ENCODE measurements at regions not wholly inside any gene's neighbourhood (a gene's known extent, or its start where the extent isn't known, plus 50 kb on each side); places are given as distances from the start of the nearest gene placed in this dataset.

- no peak overlapping the region for H3K4me3 ChIP-seq (replicated peaks; ENCODE audit: low read depth, low read length)
- DNase-seq (ENCODE audit: extremely low read depth, insufficient read length): no peak
- H3K27me3 ChIP-seq (replicated peaks; ENCODE audit: control insufficient read depth, insufficient read depth, low read length): no peaks in the 10 kb centered on the region
- no peaks in the 10 kb centered on the region for H3K36me3 ChIP-seq (ENCODE audit: control insufficient read depth, insufficient read depth, low read length)
- TF ChIP-seq, protein P1, sequence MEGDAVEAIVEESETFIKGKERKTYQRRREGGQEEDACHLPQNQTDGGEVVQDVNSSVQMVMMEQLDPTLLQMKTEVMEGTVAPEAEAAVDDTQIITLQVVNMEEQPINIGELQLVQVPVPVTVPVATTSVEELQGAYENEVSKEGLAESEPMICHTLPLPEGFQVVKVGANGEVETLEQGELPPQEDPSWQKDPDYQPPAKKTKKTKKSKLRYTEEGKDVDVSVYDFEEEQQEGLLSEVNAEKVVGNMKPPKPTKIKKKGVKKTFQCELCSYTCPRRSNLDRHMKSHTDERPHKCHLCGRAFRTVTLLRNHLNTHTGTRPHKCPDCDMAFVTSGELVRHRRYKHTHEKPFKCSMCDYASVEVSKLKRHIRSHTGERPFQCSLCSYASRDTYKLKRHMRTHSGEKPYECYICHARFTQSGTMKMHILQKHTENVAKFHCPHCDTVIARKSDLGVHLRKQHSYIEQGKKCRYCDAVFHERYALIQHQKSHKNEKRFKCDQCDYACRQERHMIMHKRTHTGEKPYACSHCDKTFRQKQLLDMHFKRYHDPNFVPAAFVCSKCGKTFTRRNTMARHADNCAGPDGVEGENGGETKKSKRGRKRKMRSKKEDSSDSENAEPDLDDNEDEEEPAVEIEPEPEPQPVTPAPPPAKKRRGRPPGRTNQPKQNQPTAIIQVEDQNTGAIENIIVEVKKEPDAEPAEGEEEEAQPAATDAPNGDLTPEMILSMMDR (IDR thresholded peaks at IDR 0.05; ENCODE audit: insufficient read depth, low read length, poor library complexity, severe bottlenecking): no peak
Observed at GRCh38 chr20:55597526-55597925, 407.8 kb downstream of the CBLN4 start.

- Histone ChIP-seq H3K27me3 (replicated peaks; ENCODE audit: control insufficient read depth, insufficient read depth, low read length) (no peaks in the 10 kb centered on the region), H3K4me3 (replicated peaks; ENCODE audit: low read depth, low read length) (no peak overlapping the region), H3K36me3 (ENCODE audit: control insufficient read depth, insufficient read depth, low read length) (no peaks in the 10 kb centered on the region)
- no peak for DNase-seq (ENCODE audit: extremely low read depth, insufficient read length)
- TF ChIP-seq, protein P1 (IDR thresholded peaks at IDR 0.05; ENCODE audit: insufficient read depth, low read length, poor library complexity, severe bottlenecking): no peak
Observed at GRCh38 chr20:55596431-55596830, 408.9 kb downstream of the CBLN4 start.

DNA sequence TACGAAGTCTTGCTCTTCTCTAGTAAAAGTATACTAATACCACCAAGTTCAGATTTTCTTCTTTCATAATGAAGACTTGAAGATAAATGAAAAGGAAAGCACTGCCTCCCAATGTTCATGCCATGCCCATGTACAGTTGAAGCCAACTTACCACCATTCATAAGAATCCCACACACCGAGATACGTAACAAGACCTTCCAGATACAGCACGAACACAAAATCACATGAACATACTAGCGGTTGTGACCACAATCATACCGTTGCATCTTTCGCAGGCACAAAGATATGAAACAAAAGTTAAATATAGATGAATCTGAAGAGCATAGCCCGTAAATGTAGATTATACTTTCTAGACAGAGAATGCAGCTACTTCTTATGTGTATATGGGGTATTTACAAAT lies 412.5 kb downstream of the CBLN4 start:
- Histone ChIP-seq H3K27me3 (replicated peaks; ENCODE audit: control insufficient read depth, insufficient read depth, low read length) (no peaks in the 10 kb centered on the region), H3K4me3 (replicated peaks; ENCODE audit: low read depth, low read length) (no peak overlapping the region), H3K36me3 (ENCODE audit: control insufficient read depth, insufficient read depth, low read length) (no peaks in the 10 kb centered on the region)
- DNase-seq (ENCODE audit: extremely low read depth, insufficient read length): no peak
- TF ChIP-seq, protein P1 (IDR thresholded peaks at IDR 0.05; ENCODE audit: insufficient read depth, low read length, poor library complexity, severe bottlenecking): no peak

DNA sequence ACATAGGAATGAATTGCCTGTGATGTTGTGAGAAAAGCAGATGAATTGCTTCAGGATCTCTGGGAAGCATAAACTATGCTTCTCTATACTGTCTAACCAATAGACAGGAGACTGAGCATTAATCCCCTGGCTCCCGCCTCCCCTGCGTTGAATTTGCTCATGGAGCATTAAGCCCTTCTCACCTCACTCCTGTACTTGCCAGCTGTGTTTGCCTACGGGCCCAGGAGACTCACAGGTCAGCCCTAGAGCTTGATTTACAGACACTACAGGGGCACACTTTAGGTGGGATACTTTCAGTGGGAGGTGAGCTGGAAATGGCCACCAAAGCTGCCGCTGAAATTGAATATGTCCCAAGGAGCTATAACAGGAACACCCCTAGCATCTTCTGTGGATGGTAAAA lies 418.7 kb downstream of the CBLN4 start:
- Histone ChIP-seq H3K4me3 (replicated peaks; ENCODE audit: low read depth, low read length) (no peak overlapping the region), H3K36me3 (ENCODE audit: control insufficient read depth, insufficient read depth, low read length) (no peaks in the 10 kb centered on the region), H3K27me3 (replicated peaks; ENCODE audit: control insufficient read depth, insufficient read depth, low read length) (no peaks in the 10 kb centered on the region)
- DNase-seq (ENCODE audit: extremely low read depth, insufficient read length): no peak
- TF ChIP-seq, protein P1 (IDR thresholded peaks at IDR 0.05; ENCODE audit: insufficient read depth, low read length, poor library complexity, severe bottlenecking): no peak

DNA sequence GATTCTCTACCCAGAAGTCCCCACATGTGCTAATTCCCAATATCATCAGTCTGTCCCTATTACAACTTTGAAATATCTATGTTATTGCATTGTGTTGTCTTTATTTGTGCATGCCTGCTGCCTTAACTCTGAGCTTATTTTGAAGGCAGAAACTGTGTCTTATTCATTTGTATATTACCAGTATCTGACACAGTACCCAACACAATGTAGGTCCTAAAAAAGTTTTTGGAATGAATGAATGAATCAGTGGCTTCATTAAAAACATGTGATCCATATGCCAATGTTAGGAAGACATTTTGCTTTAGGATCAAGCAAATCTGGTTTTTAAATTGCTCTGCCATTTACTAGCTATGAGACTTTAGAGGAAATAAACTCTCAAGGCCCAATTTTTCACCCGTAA lies 420.4 kb downstream of the CBLN4 start:
- no peak overlapping the region for H3K4me3 ChIP-seq (replicated peaks; ENCODE audit: low read depth, low read length)
- TF ChIP-seq, protein P1 (IDR thresholded peaks at IDR 0.05; ENCODE audit: insufficient read depth, low read length, poor library complexity, severe bottlenecking): no peak
- no peaks in the 10 kb centered on the region for H3K36me3 ChIP-seq (ENCODE audit: control insufficient read depth, insufficient read depth, low read length)
- H3K27me3 ChIP-seq (replicated peaks; ENCODE audit: control insufficient read depth, insufficient read depth, low read length): no peaks in the 10 kb centered on the region
- no peak for DNase-seq (ENCODE audit: extremely low read depth, insufficient read length)

DNA sequence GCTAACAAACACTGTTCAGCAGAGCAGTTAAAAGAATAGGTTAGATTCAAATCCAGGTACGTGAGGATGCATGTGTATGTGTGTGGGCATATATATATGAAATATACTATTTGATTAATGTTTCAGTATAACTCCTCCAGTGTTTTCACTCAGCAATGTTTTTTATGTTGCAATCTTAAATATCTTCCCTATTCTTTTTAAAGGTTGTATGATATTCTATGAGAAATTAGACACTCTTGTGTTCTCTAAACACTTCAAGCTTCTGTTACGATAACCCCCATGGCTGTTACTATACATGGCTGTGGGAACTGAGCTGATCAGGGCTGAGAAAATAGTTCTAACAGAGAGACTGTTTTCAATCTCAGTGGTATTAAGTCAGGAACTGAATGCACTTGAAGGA lies 421.0 kb downstream of the CBLN4 start:
- DNase-seq (ENCODE audit: extremely low read depth, insufficient read length): no peak
- Histone ChIP-seq H3K27me3 (replicated peaks; ENCODE audit: control insufficient read depth, insufficient read depth, low read length) (no peaks in the 10 kb centered on the region), H3K36me3 (ENCODE audit: control insufficient read depth, insufficient read depth, low read length) (no peaks in the 10 kb centered on the region), H3K4me3 (replicated peaks; ENCODE audit: low read depth, low read length) (no peak overlapping the region)
- TF ChIP-seq, protein P1 (IDR thresholded peaks at IDR 0.05; ENCODE audit: insufficient read depth, low read length, poor library complexity, severe bottlenecking): no peak
